Right atrium auricular region (tissue), 2 donors: ENCODE measurements at regions not wholly inside any gene's neighbourhood (a gene's known extent, or its start where the extent isn't known, plus 50 kb on each side); places are given as distances from the start of the nearest gene placed in this dataset.

Source experiments
- DNase-seq: peaks from one replicate; pipeline ENCODE4 v3.0.0-alpha.2; 2019; ENCODE audit warnings: low spot score
- H3K27ac ChIP-seq, 2 donors: fragments of 200-600 bp; sonication (generic); 1 replicate in 1 of 2; 2 replicates in 1 of 2; pipeline ENCODE4 v1.5.1; 2016 to 2019
- H3K27me3 ChIP-seq, 2 donors: fragments of 200-600 bp; sonication (generic); one replicate each; pipeline versions ENCODE4 v1.5.1 to v1.6.0; 2017 to 2019
- H3K36me3 ChIP-seq: fragments of 200-600 bp; sonication (generic); one replicate; pipeline ENCODE4 v1.5.1; 2016
- H3K4me1 ChIP-seq, 2 donors: fragments of 200-600 bp; sonication (generic); one replicate each; pipeline versions ENCODE4 v1.5.1 to v1.6.0; 2017 to 2019
- H3K4me3 ChIP-seq, 2 donors: fragments of 200-600 bp; sonication (generic); 1 replicate in 1 of 2; 2 replicates in 1 of 2; pipeline ENCODE4 v1.5.1; 2017 to 2019; ENCODE audit warnings: mild to moderate bottlenecking in 1 of 2, moderate library complexity in 1 of 2
- H3K9me3 ChIP-seq, 2 donors: fragments of 200-600 bp; sonication (generic); one replicate each; pipeline ENCODE4 v1.5.1; 2019
- TF ChIP-seq, protein P1 (sequence below), 2 donors: fragments of 200-600 bp; sonication (generic); IDR thresholded peaks; one replicate each; pipeline ENCODE4 v1.5.1; 2019; ENCODE audit warnings: antibody characterized with exemption in 2 of 2

DNA sequence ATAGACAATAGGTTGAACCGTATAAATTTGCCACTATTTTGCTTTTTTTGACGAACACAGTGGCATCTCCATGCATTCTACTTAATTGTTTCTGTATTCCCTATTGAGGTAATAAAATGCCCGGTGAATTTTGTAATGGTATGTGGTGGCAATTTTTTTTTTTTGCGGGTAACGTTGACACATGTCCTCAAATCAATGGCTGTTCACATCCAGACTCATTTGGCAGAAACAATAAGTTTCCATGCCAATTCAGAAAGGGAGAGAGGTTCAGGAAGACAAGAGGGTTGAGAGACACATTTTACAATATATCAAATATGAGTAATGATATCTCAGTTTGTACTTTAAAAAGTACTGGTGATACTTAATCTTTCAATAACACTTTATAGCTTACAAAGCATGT, 463.9 kb downstream of the WDR72 start:
- TF ChIP-seq, protein P1, sequence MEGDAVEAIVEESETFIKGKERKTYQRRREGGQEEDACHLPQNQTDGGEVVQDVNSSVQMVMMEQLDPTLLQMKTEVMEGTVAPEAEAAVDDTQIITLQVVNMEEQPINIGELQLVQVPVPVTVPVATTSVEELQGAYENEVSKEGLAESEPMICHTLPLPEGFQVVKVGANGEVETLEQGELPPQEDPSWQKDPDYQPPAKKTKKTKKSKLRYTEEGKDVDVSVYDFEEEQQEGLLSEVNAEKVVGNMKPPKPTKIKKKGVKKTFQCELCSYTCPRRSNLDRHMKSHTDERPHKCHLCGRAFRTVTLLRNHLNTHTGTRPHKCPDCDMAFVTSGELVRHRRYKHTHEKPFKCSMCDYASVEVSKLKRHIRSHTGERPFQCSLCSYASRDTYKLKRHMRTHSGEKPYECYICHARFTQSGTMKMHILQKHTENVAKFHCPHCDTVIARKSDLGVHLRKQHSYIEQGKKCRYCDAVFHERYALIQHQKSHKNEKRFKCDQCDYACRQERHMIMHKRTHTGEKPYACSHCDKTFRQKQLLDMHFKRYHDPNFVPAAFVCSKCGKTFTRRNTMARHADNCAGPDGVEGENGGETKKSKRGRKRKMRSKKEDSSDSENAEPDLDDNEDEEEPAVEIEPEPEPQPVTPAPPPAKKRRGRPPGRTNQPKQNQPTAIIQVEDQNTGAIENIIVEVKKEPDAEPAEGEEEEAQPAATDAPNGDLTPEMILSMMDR (IDR thresholded peaks at IDR 0.05) = no peak
- H3K9me3 ChIP-seq = no peaks in the 10 kb centered on the region
- no peak overlapping the region for H3K4me3 ChIP-seq
- no peaks in the 10 kb centered on the region for H3K36me3 ChIP-seq
- no peaks in the 10 kb centered on the region for H3K27me3 ChIP-seq
- no peaks in the 10 kb centered on the region for H3K4me1 ChIP-seq
- no peak overlapping the region for H3K27ac ChIP-seq
- no peak for DNase-seq

- no peak overlapping the region for H3K4me3 ChIP-seq
- no peaks in the 10 kb centered on the region for H3K4me1 ChIP-seq
- H3K27me3 ChIP-seq = no peaks in the 10 kb centered on the region
- TF ChIP-seq, protein P1 (IDR thresholded peaks at IDR 0.05) = no peak
- no peak overlapping the region for H3K27ac ChIP-seq
- DNase-seq = no peak
- H3K9me3 ChIP-seq = no peaks in the 10 kb centered on the region
- H3K36me3 ChIP-seq = no peaks in the 10 kb centered on the region
Measured at GRCh38 chr15:53288542-53288941, 470.9 kb downstream of the WDR72 start.

GRCh38 chr15:53274630-53275029, 484.5 kb upstream of the ONECUT1 start:
- TF ChIP-seq, protein P1 (IDR thresholded peaks at IDR 0.05) = no peak
- no peak overlapping the region for H3K27ac ChIP-seq
- no peaks in the 10 kb centered on the region for H3K27me3 ChIP-seq
- H3K4me3 ChIP-seq = no peak overlapping the region
- H3K4me1 ChIP-seq = no peaks in the 10 kb centered on the region
- H3K9me3 ChIP-seq = no peaks in the 10 kb centered on the region
- no peaks in the 10 kb centered on the region for H3K36me3 ChIP-seq
- DNase-seq = no peak

DNA sequence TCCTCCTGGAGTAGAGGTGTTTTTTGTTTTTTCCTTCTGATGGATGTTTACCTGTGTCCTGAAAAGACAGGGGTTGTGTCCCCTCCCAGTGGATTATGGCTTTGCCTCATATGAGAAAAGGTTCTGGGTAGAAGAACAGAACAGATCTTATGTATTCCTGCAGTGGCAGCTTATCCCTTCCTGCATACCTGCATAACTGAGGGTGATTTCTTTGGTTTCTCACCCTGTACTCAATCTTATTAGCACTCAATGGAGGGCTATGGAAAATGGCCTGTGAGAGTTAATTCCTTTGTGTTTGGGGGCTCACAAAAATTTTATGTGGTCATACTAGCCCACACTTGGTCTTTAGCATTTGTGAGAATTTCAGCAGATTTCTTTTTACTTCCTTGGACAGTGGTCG, 482.0 kb upstream of the ONECUT1 start:
- Histone ChIP-seq H3K36me3 (no peaks in the 10 kb centered on the region), H3K4me1 (no peaks in the 10 kb centered on the region), H3K27me3 (no peaks in the 10 kb centered on the region), H3K27ac (no peak overlapping the region), H3K9me3 (no peaks in the 10 kb centered on the region), H3K4me3 (no peak overlapping the region)
- TF ChIP-seq, protein P1 (IDR thresholded peaks at IDR 0.05) = no peak
- no peak for DNase-seq

- Histone ChIP-seq H3K4me3 (no peak overlapping the region), H3K9me3 (no peaks in the 10 kb centered on the region), H3K36me3 (no peaks in the 10 kb centered on the region), H3K4me1 (no peaks in the 10 kb centered on the region), H3K27ac (no peak overlapping the region), H3K27me3 (no peaks in the 10 kb centered on the region)
- TF ChIP-seq, protein P1 (IDR thresholded peaks at IDR 0.05) = no peak
- DNase-seq = no peak
Measured at GRCh38 chr15:53266176-53266575, 476.0 kb upstream of the ONECUT1 start.

DNA sequence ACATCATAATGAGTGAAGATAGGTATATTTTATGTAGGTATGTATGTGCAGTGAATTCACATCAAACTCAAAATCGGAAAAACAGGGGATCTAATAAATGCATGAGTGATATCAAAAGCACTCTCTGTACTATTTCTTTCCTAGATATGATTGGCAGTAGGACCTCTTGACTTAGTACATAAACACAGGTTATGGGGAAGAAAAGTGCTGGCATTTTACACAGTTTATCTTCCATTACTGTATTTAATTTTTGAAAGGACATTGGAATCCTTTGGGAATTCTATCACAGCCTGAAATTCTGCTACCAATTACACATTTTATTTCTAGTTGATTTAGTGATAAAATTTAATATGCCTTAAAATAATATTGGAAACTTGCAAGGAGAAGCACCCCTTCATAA, 470.5 kb upstream of the ONECUT1 start:
- DNase-seq = no peak
- Histone ChIP-seq H3K4me3 (no peak overlapping the region), H3K27me3 (no peaks in the 10 kb centered on the region), H3K27ac (no peak overlapping the region), H3K36me3 (no peaks in the 10 kb centered on the region), H3K4me1 (no peaks in the 10 kb centered on the region), H3K9me3 (no peaks in the 10 kb centered on the region)
- TF ChIP-seq, protein P1 (IDR thresholded peaks at IDR 0.05) = no peak
